Vagina (tissue), 2 donors: ENCODE measurements at regions not wholly inside any gene's neighbourhood (a gene's known extent, or its start where the extent isn't known, plus 50 kb on each side); places are given as distances from the start of the nearest gene placed in this dataset.

Source experiments
- DNase-seq, 2 donors: peaks; one replicate each; pipeline ENCODE4 v3.0.0-alpha.2; 2017; ENCODE audit errors: extremely low spot score in 2 of 2
- H3K27ac ChIP-seq: fragments of 200-600 bp; sonication (generic); one replicate; pipeline ENCODE4 v1.5.1; 2019
- H3K27me3 ChIP-seq: fragments of 200-600 bp; sonication (generic); one replicate; pipeline ENCODE4 v1.5.1; 2019
- H3K36me3 ChIP-seq, 2 donors: fragments of 200-600 bp; sonication (generic); one replicate each; pipeline ENCODE4 v1.5.1; 2017 to 2019
- H3K4me1 ChIP-seq: fragments of 200-600 bp; sonication (generic); one replicate; pipeline ENCODE4 v1.5.1; 2019
- H3K4me3 ChIP-seq, 2 donors: fragments of 200-600 bp; sonication (generic); 1 replicate in 1 of 2; 2 replicates in 1 of 2; pipeline ENCODE4 v1.5.1; 2016 to 2019
- H3K9me3 ChIP-seq: fragments of 200-600 bp; sonication (generic); one replicate; pipeline ENCODE4 v1.5.1; 2019
- POLR2A ChIP-seq, 2 donors: fragments of 450-650 bp; IDR thresholded peaks; one replicate each; pipeline ENCODE4 v1.6.1; 2017; ENCODE audit warnings: antibody characterized with exemption in 2 of 2, mild to moderate bottlenecking in 2 of 2, moderate library complexity in 2 of 2
- POLR2AphosphoS5 ChIP-seq, 2 donors: sonication (generic); formaldehyde crosslinking; IDR thresholded peaks; one replicate each; pipeline ENCODE4 v1.9.0; 2017; ENCODE audit warnings: antibody characterized with exemption in 2 of 2, mild to moderate bottlenecking in 2 of 2, low read depth in 1 of 2; ENCODE audit not compliant: insufficient read depth in 1 of 2
- intact Hi-C: fragments of 100-400 bp; cut with DNase I; formaldehyde crosslinking; loops from one replicate; pipeline ENCODE4 v1.15.1; 2023
- TF ChIP-seq, protein P1 (sequence below), 3 experiments: fragments of 450-650 bp in 2 of 3; fragments of 200-600 bp in 1 of 3; sonication (generic) in 1 of 3; IDR thresholded peaks; one replicate each; pipeline ENCODE4 v1.5.1; 2017 to 2019; ENCODE audit warnings: antibody characterized with exemption in 3 of 3, mild to moderate bottlenecking in 2 of 3, moderate library complexity in 2 of 3

DNA sequence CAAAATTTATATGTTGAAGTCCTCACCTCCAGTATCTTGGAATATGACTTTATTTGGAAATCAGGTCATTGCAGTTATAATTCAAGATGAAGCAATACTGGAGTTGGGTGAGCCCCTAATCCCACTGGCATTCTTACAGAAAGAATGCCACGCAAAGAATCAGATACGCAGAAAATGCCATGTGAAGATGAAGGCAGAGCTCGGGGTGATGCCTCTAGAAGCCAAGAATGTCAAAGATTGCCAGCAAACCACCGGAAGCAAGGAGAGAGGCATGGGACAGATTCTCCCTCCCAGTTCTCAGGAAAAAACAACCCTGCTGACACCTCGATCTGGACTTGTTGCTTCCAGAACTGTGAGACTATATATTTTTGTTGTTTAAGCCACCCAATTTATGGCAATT is 273.4 kb upstream of the CITED2 start:
- DNase-seq, result no peak
- Histone ChIP-seq H3K4me1 (no peaks in the 10 kb centered on the region), H3K9me3 (no peaks in the 10 kb centered on the region), H3K4me3 (no peak overlapping the region), H3K27me3 (no peaks in the 10 kb centered on the region), H3K36me3 (no peaks in the 10 kb centered on the region), H3K27ac (no peak overlapping the region)
- intact Hi-C loops, result no loop called here
- TF ChIP-seq POLR2AphosphoS5 (IDR thresholded peaks at IDR 0.05; ENCODE audit: insufficient read depth in 1 of 2, low read depth in 1 of 2) (no peak), POLR2A (IDR thresholded peaks at IDR 0.05) (no peak)

DNA sequence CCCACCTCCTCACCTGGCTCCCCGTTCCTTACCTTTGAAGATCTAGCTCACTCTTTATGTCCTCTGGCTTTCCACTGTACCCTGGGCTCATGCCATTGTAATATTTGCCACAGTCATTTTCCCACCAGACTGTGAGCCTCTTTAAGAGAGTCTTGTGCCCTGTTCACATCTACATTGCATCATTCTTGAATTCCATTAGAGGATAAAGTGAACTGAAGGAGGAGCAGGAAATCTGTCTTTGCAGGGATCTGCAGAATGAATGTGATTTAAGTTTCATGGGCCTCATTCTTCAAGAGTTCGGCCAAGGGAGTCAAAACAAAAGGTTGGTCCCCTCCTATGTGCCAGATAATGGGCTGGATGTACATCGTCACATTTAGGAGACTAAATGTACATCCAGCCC is 272.6 kb upstream of the CITED2 start:
- H3K9me3 ChIP-seq, result no peaks in the 10 kb centered on the region
- TF ChIP-seq, protein P1, sequence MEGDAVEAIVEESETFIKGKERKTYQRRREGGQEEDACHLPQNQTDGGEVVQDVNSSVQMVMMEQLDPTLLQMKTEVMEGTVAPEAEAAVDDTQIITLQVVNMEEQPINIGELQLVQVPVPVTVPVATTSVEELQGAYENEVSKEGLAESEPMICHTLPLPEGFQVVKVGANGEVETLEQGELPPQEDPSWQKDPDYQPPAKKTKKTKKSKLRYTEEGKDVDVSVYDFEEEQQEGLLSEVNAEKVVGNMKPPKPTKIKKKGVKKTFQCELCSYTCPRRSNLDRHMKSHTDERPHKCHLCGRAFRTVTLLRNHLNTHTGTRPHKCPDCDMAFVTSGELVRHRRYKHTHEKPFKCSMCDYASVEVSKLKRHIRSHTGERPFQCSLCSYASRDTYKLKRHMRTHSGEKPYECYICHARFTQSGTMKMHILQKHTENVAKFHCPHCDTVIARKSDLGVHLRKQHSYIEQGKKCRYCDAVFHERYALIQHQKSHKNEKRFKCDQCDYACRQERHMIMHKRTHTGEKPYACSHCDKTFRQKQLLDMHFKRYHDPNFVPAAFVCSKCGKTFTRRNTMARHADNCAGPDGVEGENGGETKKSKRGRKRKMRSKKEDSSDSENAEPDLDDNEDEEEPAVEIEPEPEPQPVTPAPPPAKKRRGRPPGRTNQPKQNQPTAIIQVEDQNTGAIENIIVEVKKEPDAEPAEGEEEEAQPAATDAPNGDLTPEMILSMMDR (IDR thresholded peaks at IDR 0.05), result no peak
- TF ChIP-seq POLR2AphosphoS5 (IDR thresholded peaks at IDR 0.05; ENCODE audit: insufficient read depth in 1 of 2, low read depth in 1 of 2) (no peak), POLR2A (IDR thresholded peaks at IDR 0.05) (no peak)
- intact Hi-C loops, result no loop called here

DNA sequence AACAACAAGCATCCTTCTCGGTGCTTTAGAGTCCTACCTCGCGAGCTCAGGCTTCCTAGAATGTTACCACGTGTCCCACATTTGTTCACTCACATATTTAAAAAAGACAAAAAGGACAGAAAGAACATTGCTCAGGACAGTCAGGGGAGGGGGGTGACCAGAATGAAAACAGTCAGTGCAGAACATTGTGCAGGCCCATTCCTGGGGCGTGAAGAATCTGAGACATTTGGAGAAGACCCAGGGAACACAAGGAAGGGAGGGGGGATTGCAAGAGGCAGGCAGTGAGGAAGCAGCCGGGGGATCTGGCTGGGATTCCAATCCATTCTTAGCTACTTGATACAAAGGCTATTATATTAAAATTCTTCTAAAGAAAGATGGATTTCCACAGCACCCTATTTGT is 270.4 kb upstream of the CITED2 start:
- no peaks in the 10 kb centered on the region for H3K9me3 ChIP-seq
- intact Hi-C loops, result no loop called here
- H3K4me1 ChIP-seq, result no peaks in the 10 kb centered on the region
- TF ChIP-seq, protein P1 (IDR thresholded peaks at IDR 0.05), result no peak
- TF ChIP-seq POLR2A (IDR thresholded peaks at IDR 0.05), result no peak
- TF ChIP-seq POLR2AphosphoS5 (IDR thresholded peaks at IDR 0.05; ENCODE audit: insufficient read depth in 1 of 2, low read depth in 1 of 2), result no peak
- H3K27me3 ChIP-seq, result no peaks in the 10 kb centered on the region
- no peak overlapping the region for H3K4me3 ChIP-seq
- no peak for DNase-seq
- no peaks in the 10 kb centered on the region for H3K36me3 ChIP-seq
- no peak overlapping the region for H3K27ac ChIP-seq

More for the DNA sequence above, 272.6 kb upstream of the CITED2 start:
- Histone ChIP-seq H3K27ac (no peak overlapping the region), H3K27me3 (no peaks in the 10 kb centered on the region), H3K36me3 (no peaks in the 10 kb centered on the region), H3K4me1 (no peaks in the 10 kb centered on the region), H3K4me3 (no peak overlapping the region)
- DNase-seq, result no peak

DNA sequence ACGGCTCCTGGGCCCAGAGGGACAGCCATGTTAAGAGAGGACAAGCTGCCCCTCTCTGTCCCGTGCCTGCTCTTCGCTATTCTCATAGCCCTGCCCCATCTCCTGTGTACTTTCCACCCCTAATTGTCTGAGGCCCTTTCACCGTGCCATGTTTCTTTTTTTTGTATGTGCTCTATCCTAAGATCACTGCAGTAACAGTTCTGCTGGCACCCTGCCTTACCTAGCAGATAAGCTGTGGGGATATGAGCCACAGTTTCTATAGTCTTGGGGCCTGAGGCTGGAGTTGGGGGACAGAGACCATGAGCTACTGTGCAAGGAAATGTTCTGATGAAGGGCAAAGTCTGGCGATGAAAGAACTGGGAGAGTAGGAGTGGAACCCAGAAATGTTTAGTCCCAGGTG is 269.5 kb upstream of the CITED2 start:
- Histone ChIP-seq H3K9me3 (no peaks in the 10 kb centered on the region), H3K4me1 (no peaks in the 10 kb centered on the region), H3K27ac (no peak overlapping the region), H3K27me3 (no peaks in the 10 kb centered on the region), H3K4me3 (no peak overlapping the region), H3K36me3 (no peaks in the 10 kb centered on the region)
- intact Hi-C loops, result no loop called here
- TF ChIP-seq, protein P1 (IDR thresholded peaks at IDR 0.05), result no peak
- TF ChIP-seq POLR2A (IDR thresholded peaks at IDR 0.05) (no peak), POLR2AphosphoS5 (IDR thresholded peaks at IDR 0.05; ENCODE audit: insufficient read depth in 1 of 2, low read depth in 1 of 2) (no peak)
- DNase-seq, result no peak

DNA sequence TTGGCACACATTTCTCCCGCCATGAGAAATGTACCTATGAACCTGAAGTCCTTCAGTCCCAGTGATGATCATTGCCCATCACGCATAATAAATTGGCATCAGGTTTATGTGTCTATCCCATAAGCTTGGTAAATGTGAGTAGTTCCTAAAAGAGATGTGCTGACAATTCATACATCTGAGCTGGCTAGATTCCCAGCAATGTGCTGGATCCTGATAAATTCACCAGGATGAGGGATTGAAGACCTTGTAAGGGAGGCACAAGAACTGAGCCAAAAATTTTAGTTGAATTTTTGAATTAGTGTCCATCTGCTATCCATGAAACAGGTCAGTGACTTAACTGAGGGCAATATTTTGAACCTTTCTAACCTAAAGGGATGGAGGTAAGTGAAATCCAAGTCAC is 267.9 kb upstream of the CITED2 start:
- TF ChIP-seq POLR2AphosphoS5 (IDR thresholded peaks at IDR 0.05; ENCODE audit: insufficient read depth in 1 of 2, low read depth in 1 of 2), result no peak
- TF ChIP-seq, protein P1 (IDR thresholded peaks at IDR 0.05), result no peak
- no peak for TF ChIP-seq POLR2A (IDR thresholded peaks at IDR 0.05)
- no peaks in the 10 kb centered on the region for H3K9me3 ChIP-seq
- intact Hi-C loops, result no loop called here
- no peak overlapping the region for H3K4me3 ChIP-seq
- no peaks in the 10 kb centered on the region for H3K27me3 ChIP-seq
- DNase-seq, result no peak
- H3K4me1 ChIP-seq, result no peaks in the 10 kb centered on the region
- H3K27ac ChIP-seq, result no peak overlapping the region
- no peaks in the 10 kb centered on the region for H3K36me3 ChIP-seq

DNA sequence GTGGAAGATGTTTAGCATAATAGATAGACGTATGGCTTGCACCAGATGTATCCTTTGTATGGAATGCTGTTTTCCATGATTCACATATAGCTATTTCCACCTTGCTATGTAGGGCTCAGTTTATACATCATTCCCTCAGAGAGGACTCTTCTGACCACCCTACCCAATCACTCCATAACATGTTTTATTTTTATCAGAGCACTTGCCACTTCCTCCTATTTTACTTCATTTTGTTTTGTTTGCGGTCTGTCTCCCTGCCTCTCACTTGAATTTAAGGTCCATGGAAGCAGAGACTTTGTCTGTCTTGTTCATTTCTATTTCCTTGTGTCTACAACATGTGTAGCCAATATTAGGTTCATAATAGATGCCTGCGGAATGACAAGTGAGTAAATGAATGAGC is 266.9 kb upstream of the CITED2 start:
- Histone ChIP-seq H3K4me1 (no peaks in the 10 kb centered on the region), H3K27me3 (no peaks in the 10 kb centered on the region), H3K36me3 (no peaks in the 10 kb centered on the region), H3K4me3 (no peak overlapping the region), H3K27ac (no peak overlapping the region), H3K9me3 (no peaks in the 10 kb centered on the region)
- intact Hi-C loops, result no loop called here
- DNase-seq, result no peak
- TF ChIP-seq, protein P1 (IDR thresholded peaks at IDR 0.05), result no peak
- no peak for TF ChIP-seq POLR2AphosphoS5 (IDR thresholded peaks at IDR 0.05; ENCODE audit: insufficient read depth in 1 of 2, low read depth in 1 of 2)
- no peak for TF ChIP-seq POLR2A (IDR thresholded peaks at IDR 0.05)
